Testis (tissue), 2 donors: ENCODE measurements at regions not wholly inside any gene's neighbourhood (a gene's known extent, or its start where the extent isn't known, plus 50 kb on each side); places are given as distances from the start of the nearest gene placed in this dataset.

Source experiments
- CTCF ChIP-seq, 3 experiments: fragments of 450-650 bp in 2 of 3; fragments of 200-600 bp in 1 of 3; sonication (generic) in 1 of 3; IDR thresholded peaks; one replicate each; pipeline ENCODE4 v1.5.1; 2016 to 2019; ENCODE audit warnings: antibody characterized with exemption in 3 of 3, mild to moderate bottlenecking in 2 of 3, moderate library complexity in 1 of 3
- POLR2A ChIP-seq: fragments of 450-650 bp; IDR thresholded peaks from one replicate; pipeline ENCODE4 v1.6.1; 2017; ENCODE audit warnings: antibody characterized with exemption, mild to moderate bottlenecking, moderate library complexity

GRCh38 chr7:119256446-119257131 lies 1016.4 kb upstream of the KCND2 start:
- TF ChIP-seq POLR2A: no peak
- TF ChIP-seq CTCF (IDR thresholded peaks at IDR 0.05): no peak
